OCI-LY7 (cell line): ENCODE measurements at regions not wholly inside any gene's neighbourhood (a gene's known extent, or its start where the extent isn't known, plus 50 kb on each side); places are given as distances from the start of the nearest gene placed in this dataset.

Experiments
- BruUV-seq: library from RNA; stranded (reverse); fragments of 400-500 nt; replicated peaks from 2 replicates; lab custom pipeline; 2021; lab: Mats Ljungman, UMichigan
- CTCF ChIA-PET: fragments of 300-600 bp; sonication (Branson Sonifier 250); formaldehyde crosslinking; loops from one replicate; lab custom pipeline; 2022; ENCODE audit warnings: antibody characterized with exemption; ENCODE audit not compliant: unreplicated experiment; lab: Charles Lee
- POLR2A ChIA-PET: fragments of 300-600 bp; sonication (Branson Sonifier 250); formaldehyde crosslinking; loops from one replicate; lab custom pipeline; 2022; ENCODE audit warnings: antibody characterized with exemption; lab: Charles Lee
- DNase-seq: peaks from one replicate; pipeline ENCODE4 v3.0.0-alpha.2; 2015; ENCODE audit warnings: low spot score
- H2AFZ ChIP-seq: fragments of 200-600 bp; sonication (generic), shearing (Covaris generic); 2 replicates; pipeline ENCODE4 v1.6.1; 2014; ENCODE audit warnings: mild to moderate bottlenecking, antibody characterized with exemption, low read length, moderate library complexity
- H3K27ac ChIP-seq: fragments of 200-600 bp; sonication (generic); 2 replicates; pipeline ENCODE4 v1.5.1; 2014; ENCODE audit warnings: mixed run types, low read depth, mild to moderate bottlenecking, moderate library complexity, low read length, inconsistent platforms; ENCODE audit not compliant: poor library complexity, severe bottlenecking
- H3K36me3 ChIP-seq: fragments of 200-600 bp; sonication (generic); 2 replicates; pipeline ENCODE4 v1.6.1; 2014; ENCODE audit warnings: mild to moderate bottlenecking, antibody characterized with exemption, low read length, moderate library complexity, mixed read lengths; ENCODE audit not compliant: insufficient read depth
- H3K4me1 ChIP-seq: fragments of 200-600 bp; sonication (generic); 2 replicates; pipeline ENCODE4 v1.5.1; 2014; ENCODE audit warnings: mild to moderate bottlenecking, low read length; ENCODE audit not compliant: insufficient read depth, poor library complexity, severe bottlenecking
- H3K4me2 ChIP-seq: fragments of 200-600 bp; sonication (generic); 2 replicates; pipeline ENCODE4 v1.6.1; 2014; ENCODE audit warnings: mild to moderate bottlenecking, low read length
- H3K4me3 ChIP-seq: fragments of 200-600 bp; sonication (generic); 2 replicates; pipeline ENCODE4 v1.5.1; 2014; ENCODE audit warnings: mild to moderate bottlenecking, low read depth, low read length; ENCODE audit not compliant: poor library complexity, severe bottlenecking
- H3K79me2 ChIP-seq: fragments of 200-600 bp; sonication (generic); 2 replicates; pipeline ENCODE4 v1.6.1; 2016; ENCODE audit warnings: low read depth, mild to moderate bottlenecking, low read length, moderate library complexity, mixed read lengths; ENCODE audit not compliant: insufficient read depth
- H3K9me2 ChIP-seq: fragments of 200-600 bp; sonication (generic); 2 replicates; pipeline ENCODE4 v1.6.1; 2016; ENCODE audit warnings: mild to moderate bottlenecking, low read length, mixed read lengths; ENCODE audit not compliant: insufficient read depth
- H3K9me3 ChIP-seq: fragments of 200-600 bp; sonication (generic); 2 replicates; pipeline ENCODE4 v1.6.1; 2014; ENCODE audit warnings: mild to moderate bottlenecking, mixed run types, low read length, mixed read lengths
- H4K20me1 ChIP-seq: fragments of 200-600 bp; sonication (generic); 2 replicates; pipeline ENCODE4 v1.6.1; 2014; ENCODE audit warnings: mild to moderate bottlenecking, antibody characterized with exemption, low read length, moderate library complexity, mixed read lengths; ENCODE audit not compliant: insufficient read depth
- CTCF ChIP-seq: fragments of 200-600 bp; sonication (generic); conservative IDR thresholded peaks from 2 replicates; pipeline ENCODE4 v1.5.1; 2014; ENCODE audit warnings: mild to moderate bottlenecking, antibody characterized with exemption, low read length, moderate library complexity, mixed read lengths
- EZH2phosphoT487 ChIP-seq: fragments of 200-600 bp; sonication (generic); IDR thresholded peaks from 2 replicates; pipeline ENCODE4 v1.6.1; 2018; ENCODE audit warnings: low read depth, borderline replicate concordance, mild to moderate bottlenecking, mixed run types, antibody characterized with exemption, low read length, moderate library complexity, mixed read lengths
- intact Hi-C: fragments of 100-400 bp; cut with micrococcal nuclease; formaldehyde crosslinking; loops from one replicate; pipeline ENCODE4 v1.10.0; 2022; ENCODE audit not compliant: unreplicated experiment

GRCh38 chr20:39111359-39112177 lies 149.4 kb downstream of the DHX35 start:
- no peaks in the 10 kb centered on the region for H3K4me1 ChIP-seq
- intact Hi-C loops = no loop called here
- no TSS peak for BruUV-seq
- no peaks in the 10 kb centered on the region for H3K79me2 ChIP-seq
- no peak for DNase-seq
- no peaks in the 10 kb centered on the region for H3K9me3 ChIP-seq
- no peak overlapping the region for H3K4me2 ChIP-seq
- no peaks in the 10 kb centered on the region for H3K36me3 ChIP-seq
- no peak overlapping the region for H3K27ac ChIP-seq
- H4K20me1 ChIP-seq = no peaks in the 10 kb centered on the region
- no peaks in the 10 kb centered on the region for H3K9me2 ChIP-seq
- H3K4me3 ChIP-seq = no peak overlapping the region
- POLR2A ChIA-PET = no interaction called here
- TF ChIP-seq CTCF (no peak), EZH2phosphoT487 (no peak)
- no peak overlapping the region for H2AFZ ChIP-seq
- CTCF ChIA-PET = no interaction called here

- Histone ChIP-seq H3K9me2 (no peaks in the 10 kb centered on the region), H4K20me1 (no peaks in the 10 kb centered on the region), H3K4me3 (no peak overlapping the region), H3K79me2 (no peaks in the 10 kb centered on the region), H2AFZ (no peak overlapping the region), H3K27ac (no peak overlapping the region), H3K36me3 (no peaks in the 10 kb centered on the region), H3K4me1 (no peaks in the 10 kb centered on the region), H3K4me2 (no peak overlapping the region), H3K9me3 (no peaks in the 10 kb centered on the region)
- TF ChIP-seq EZH2phosphoT487 (no peak), CTCF (no peak)
- BruUV-seq = no TSS peak
- intact Hi-C loops = no loop called here
- DNase-seq = no peak
- ChIA-PET POLR2A (no interaction called here), CTCF (no interaction called here)
These were observed 148.6 kb downstream of the DHX35 start for GRCh38 chr20:39110819-39111136.

- POLR2A ChIA-PET = no interaction called here
- no peaks in the 10 kb centered on the region for H4K20me1 ChIP-seq
- no peaks in the 10 kb centered on the region for H3K79me2 ChIP-seq
- TF ChIP-seq EZH2phosphoT487 = no peak
- TF ChIP-seq CTCF = no peak
- H3K9me3 ChIP-seq = no peaks in the 10 kb centered on the region
- no peak overlapping the region for H3K4me3 ChIP-seq
- H3K4me2 ChIP-seq = no peak overlapping the region
- DNase-seq = no peak
- no peaks in the 10 kb centered on the region for H3K4me1 ChIP-seq
- H3K36me3 ChIP-seq = no peaks in the 10 kb centered on the region
- no peak overlapping the region for H2AFZ ChIP-seq
- no TSS peak for BruUV-seq
- H3K27ac ChIP-seq = no peak overlapping the region
- intact Hi-C loops = no loop called here
- CTCF ChIA-PET = no interaction called here
- no peaks in the 10 kb centered on the region for H3K9me2 ChIP-seq
These were observed 148.0 kb downstream of the DHX35 start for GRCh38 chr20:39109933-39110818.
